Activated naive CD4-positive, alpha-beta T cell treated with anti-CD3 and anti-CD28 coated beads, Interleukin-2, amount 10 ng/mL, durations not matched to agents 7 days and 5 days (primary cell): ENCODE measurements at regions not wholly inside any gene's neighbourhood (a gene's known extent, or its start where the extent isn't known, plus 50 kb on each side); places are given as distances from the start of the nearest gene placed in this dataset.

ENCODE experiments used
- CTCF ChIA-PET: fragments of 350-600 bp; sonication (Branson Sonifier 250); formaldehyde crosslinking; loops from one replicate; lab custom pipeline; 2021; ENCODE audit warnings: antibody characterized with exemption; lab: Charles Lee
- DNase-seq: peaks from one replicate; pipeline ENCODE4 v3.0.0-alpha.2; 2020
- H3K27ac Mint-ChIP-seq: one replicate; pipeline ENCODE4 v1.8.0; 2021; ENCODE audit warnings: mild to moderate bottlenecking, moderate library complexity, mixed read lengths
- H3K27me3 Mint-ChIP-seq: one replicate; pipeline ENCODE4 v1.8.0; 2021; ENCODE audit warnings: mild to moderate bottlenecking, mixed read lengths
- H3K36me3 Mint-ChIP-seq: one replicate; pipeline ENCODE4 v1.8.0; 2021; ENCODE audit warnings: mixed read lengths
- H3K4me1 Mint-ChIP-seq: one replicate; pipeline ENCODE4 v1.8.0; 2021; ENCODE audit warnings: mixed read lengths
- H3K4me3 Mint-ChIP-seq: one replicate; pipeline ENCODE4 v1.8.0; 2021; ENCODE audit warnings: mild to moderate bottlenecking, moderate library complexity, mixed read lengths
- H3K9me3 Mint-ChIP-seq: one replicate; pipeline ENCODE4 v1.8.0; 2021; ENCODE audit warnings: mixed read lengths

DNA sequence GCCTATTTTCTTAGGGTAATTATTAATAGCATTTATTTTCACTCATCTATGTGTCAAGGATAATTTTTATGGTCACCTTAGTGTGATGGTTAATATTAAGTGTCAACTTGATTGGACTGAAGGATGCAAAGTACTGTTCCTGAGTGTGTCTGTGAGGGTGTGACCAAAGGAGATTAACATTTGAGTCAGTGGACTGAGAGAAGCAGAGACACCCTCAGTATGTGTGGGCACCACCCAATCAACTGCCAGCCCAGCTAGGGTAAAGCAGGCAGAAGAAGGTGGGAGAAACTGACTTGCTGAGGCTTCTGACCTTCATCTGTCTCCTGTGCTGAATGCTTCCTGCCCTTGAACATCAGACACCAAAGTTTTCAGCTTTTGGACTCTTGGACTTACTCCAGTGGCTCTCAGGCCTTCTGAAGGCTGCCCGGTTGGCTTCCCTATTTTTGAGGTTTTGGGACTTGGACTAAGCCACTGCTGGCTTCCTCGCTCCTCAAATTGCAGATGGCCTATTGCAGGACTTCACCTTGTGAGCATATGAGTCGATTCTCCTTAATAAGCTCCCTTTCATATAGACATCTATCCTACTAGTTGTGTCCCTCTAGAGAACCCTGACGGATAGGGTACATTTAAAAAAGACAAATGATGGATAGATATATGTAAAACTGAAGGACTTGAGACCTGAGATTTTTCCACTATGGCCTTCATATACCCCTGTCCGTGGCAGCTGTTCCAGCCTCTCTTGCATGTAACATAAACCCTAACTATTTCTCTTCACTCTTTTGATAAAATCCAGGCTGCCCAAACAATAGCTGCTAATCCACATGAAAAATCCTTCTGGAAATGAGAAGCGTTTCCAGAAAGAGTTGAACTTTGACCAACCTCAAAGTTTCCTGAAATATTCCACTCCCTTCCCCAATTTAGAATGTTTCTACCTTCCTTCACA, 62.1 kb upstream of the RGS17 start:
- Mint-ChIP-seq H3K9me3 (peaks cover 1% of the 10 kb centered on the region), H3K4me1 (no peaks in the 10 kb centered on the region), H3K4me3 (no peak overlapping the region), H3K27me3 (no peaks in the 10 kb centered on the region), H3K36me3 (no peaks in the 10 kb centered on the region), H3K27ac (no peak overlapping the region)
- CTCF ChIA-PET = no interaction called here
- no peak for DNase-seq

DNA sequence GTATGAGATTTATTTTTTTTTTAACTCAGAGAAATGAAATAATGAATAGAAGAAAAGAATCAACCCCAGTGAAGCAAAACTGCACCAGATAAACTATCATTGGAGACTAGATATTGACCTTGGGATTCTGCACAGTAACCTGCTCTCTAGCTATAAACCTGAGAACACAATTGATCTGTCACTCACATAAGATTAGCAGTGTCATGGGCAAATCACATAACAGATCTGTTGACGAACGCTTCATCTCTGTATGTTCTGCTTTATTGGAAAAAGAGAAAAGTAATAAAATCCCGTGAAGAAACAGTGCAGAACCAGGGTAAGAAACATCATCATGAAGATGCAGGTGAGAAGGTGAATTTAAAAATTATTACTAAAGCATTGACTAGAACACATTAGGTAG, 52.8 kb upstream of the RGS17 start:
- Mint-ChIP-seq H3K4me1 (no peaks in the 10 kb centered on the region), H3K36me3 (no peaks in the 10 kb centered on the region), H3K9me3 (no peaks in the 10 kb centered on the region), H3K27me3 (no peaks in the 10 kb centered on the region), H3K27ac (no peak overlapping the region), H3K4me3 (no peak overlapping the region)
- DNase-seq = no peak
- CTCF ChIA-PET = no interaction called here
